VCaP (cell line): ENCODE measurements at regions not wholly inside any gene's neighbourhood (a gene's known extent, or its start where the extent isn't known, plus 50 kb on each side); places are given as distances from the start of the nearest gene placed in this dataset.

Source experiments
- H3K27ac ChIP-seq: fragments of 450-650 bp; 2 replicates; pipeline ENCODE4 v1.5.1; 2017
- CTCF ChIP-seq: fragments of 450-650 bp; conservative IDR thresholded peaks from 2 replicates; pipeline ENCODE4 v1.5.1; 2017; ENCODE audit warnings: mild to moderate bottlenecking, moderate library complexity

DNA sequence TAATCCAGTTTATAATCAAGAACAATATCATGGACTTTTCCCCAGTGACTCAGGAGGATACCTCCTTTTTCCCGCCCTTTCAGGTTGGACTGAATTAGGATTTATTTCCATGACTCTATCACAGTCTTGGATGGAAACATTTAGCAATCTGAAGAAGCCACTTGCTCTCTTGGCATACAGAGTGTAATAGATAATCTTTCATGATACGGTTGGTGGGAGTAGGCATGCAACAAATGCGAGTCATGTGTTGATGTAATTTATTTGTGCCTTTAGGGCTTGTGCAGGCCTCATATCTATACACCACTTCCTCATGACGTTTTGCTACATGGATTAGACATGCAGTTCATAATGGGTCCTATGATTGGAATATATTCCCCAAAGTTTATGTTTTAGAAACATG is 54.2 kb upstream of the MCTP2 start:
- TF ChIP-seq CTCF, result no peak
- H3K27ac ChIP-seq, result no peak overlapping the region

- no peak for TF ChIP-seq CTCF
- H3K27ac ChIP-seq, result no peak overlapping the region
These were observed 55.9 kb upstream of the MCTP2 start for GRCh38 chr15:94175420-94175819.

DNA sequence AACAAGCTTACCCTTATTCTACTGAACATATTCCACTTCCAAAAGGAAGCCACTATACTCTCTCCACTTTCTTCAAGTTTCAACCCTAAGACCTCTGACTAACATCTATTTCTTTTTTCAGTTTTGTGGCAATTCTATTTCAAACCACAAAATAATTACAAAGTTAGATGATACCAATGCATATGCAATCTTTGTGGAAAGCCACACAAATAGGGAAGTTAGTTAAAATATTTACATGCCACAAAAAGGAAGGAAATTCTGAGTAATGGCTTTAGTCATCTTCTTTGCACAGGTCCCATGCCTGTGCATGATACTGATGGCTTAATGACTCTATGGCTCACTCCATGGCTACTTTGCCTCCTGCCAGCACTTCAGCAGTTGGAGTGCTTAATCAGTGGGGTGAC is 57.0 kb upstream of the MCTP2 start:
- no peak overlapping the region for H3K27ac ChIP-seq
- TF ChIP-seq CTCF, result no peak

- H3K27ac ChIP-seq, result no peak overlapping the region
- peak; percentile 67 for TF ChIP-seq CTCF
These were observed 63.1 kb upstream of the MCTP2 start for GRCh38 chr15:94168250-94168649.

- peak overlapping the region; percentile 6; the same call in 1 of the 2 replicates for H3K27ac ChIP-seq
- no peak for TF ChIP-seq CTCF
These were observed 66.4 kb upstream of the MCTP2 start for GRCh38 chr15:94164971-94165370.

DNA sequence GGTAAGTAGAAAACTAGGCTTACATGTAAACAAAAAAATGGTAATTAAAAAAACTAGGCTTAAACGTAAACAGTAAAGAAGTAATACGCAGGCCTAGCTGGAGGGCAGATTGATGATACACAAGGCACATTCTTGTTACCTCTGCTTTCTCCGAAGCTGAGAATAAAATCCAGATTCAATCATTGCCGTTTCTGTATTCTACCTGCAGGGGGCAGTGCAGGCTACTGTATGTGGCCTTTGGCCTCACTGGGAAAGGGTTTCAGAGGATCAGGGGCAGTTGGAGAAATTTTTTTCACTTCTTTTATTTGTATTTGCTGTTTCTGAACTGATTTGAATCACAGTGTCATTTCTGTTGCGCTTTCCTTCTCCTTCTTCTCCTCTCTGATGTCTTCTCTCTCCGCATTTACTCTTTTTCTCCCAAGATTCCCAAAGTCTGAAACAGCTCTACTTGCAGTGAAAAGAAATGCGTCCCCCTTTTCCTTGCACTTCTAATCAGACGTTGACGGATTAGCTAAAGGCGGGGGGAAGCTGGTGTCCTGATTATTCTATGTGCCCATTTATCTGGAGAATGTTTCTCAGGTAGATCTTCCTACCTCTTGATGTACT is 67.1 kb upstream of the MCTP2 start:
- peak; percentile 94 for TF ChIP-seq CTCF
- H3K27ac ChIP-seq, result peak overlapping the region; percentile 6; the same call in 1 of the 2 replicates

- H3K27ac ChIP-seq, result no peak overlapping the region
- TF ChIP-seq CTCF, result no peak
These were observed 68.4 kb upstream of the MCTP2 start for GRCh38 chr15:94162939-94163338.

DNA sequence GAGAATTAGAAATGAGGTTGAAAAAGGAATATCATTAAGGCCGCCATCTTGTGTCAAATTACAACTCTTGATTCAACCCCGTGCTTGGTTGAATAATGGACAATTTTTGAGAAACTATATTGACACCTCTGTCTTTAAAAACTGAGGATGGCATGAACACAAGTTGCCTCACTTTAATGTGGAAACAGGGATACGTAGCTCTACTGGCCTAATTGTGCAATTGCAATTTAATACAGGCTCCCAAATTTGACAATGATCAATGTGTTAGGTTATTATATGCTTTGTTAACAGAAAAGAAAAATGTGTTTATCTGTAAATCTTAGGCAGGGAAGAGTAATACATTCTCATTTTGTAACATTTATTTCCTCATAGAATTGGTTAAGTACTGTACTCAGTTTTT is 77.1 kb upstream of the MCTP2 start:
- no peak overlapping the region for H3K27ac ChIP-seq
- TF ChIP-seq CTCF, result peak; percentile 36; the same call in 1 of the 2 replicates
